GM23338 (cell line): ENCODE measurements at regions not wholly inside any gene's neighbourhood (a gene's known extent, or its start where the extent isn't known, plus 50 kb on each side); places are given as distances from the start of the nearest gene placed in this dataset.

ENCODE experiments used
- CREB1 ChIP-seq: fragments of 250-450 bp; sonication (Bioruptor Pico); IDR thresholded peaks from 2 replicates; pipeline ENCODE4 v1.5.0; 2020; ENCODE audit warnings: low read depth, mild to moderate bottlenecking, moderate library complexity
- EZH2 ChIP-seq: fragments of 200-600 bp; sonication (generic); IDR thresholded peaks from one replicate; pipeline ENCODE4 v1.8.0; 2017; ENCODE audit warnings: antibody characterized with exemption, mild to moderate bottlenecking, low read depth; ENCODE audit not compliant: unreplicated experiment
- EZH2phosphoT487 ChIP-seq: fragments of 200-600 bp; sonication (generic); IDR thresholded peaks from one replicate; pipeline ENCODE4 v1.8.1; 2018; ENCODE audit warnings: antibody characterized with exemption; ENCODE audit not compliant: unreplicated experiment
- JUNB ChIP-seq: IDR thresholded peaks from one replicate; pipeline ENCODE4 v1.6.1; 2016; ENCODE audit warnings: antibody characterized with exemption; ENCODE audit not compliant: unreplicated experiment
- POLR2AphosphoS5 ChIP-seq: IDR thresholded peaks from 2 replicates; pipeline ENCODE4 v1.6.1; 2016; ENCODE audit warnings: antibody characterized with exemption, low read depth
- ZNF114 ChIP-seq: fragments of 250-450 bp; sonication (Bioruptor Pico); IDR thresholded peaks from 2 replicates; pipeline ENCODE4 v1.5.0; 2020; ENCODE audit warnings: mild to moderate bottlenecking, moderate library complexity
- TF ChIP-seq, protein P1 (sequence below), 2 experiments: fragments of 200-600 bp in 1 of 2; sonication (generic) in 1 of 2; conservative IDR thresholded peaks; 2 replicates each; pipeline versions ENCODE4 v1.5.1 to v1.6.1; 2016 to 2017; ENCODE audit warnings: antibody characterized with exemption in 2 of 2, low read depth in 2 of 2, mild to moderate bottlenecking in 2 of 2, moderate library complexity in 1 of 2
- TF ChIP-seq, protein P2 (sequence below): IDR thresholded peaks from one replicate; pipeline ENCODE4 v1.6.1; 2018; ENCODE audit warnings: antibody characterized with exemption; ENCODE audit not compliant: unreplicated experiment
- TF ChIP-seq, protein P3 (sequence below): fragments of 250-450 bp; sonication (Bioruptor Pico); IDR thresholded peaks from 2 replicates; pipeline ENCODE4 v1.5.0; 2020; ENCODE audit warnings: mild to moderate bottlenecking, moderate library complexity

DNA sequence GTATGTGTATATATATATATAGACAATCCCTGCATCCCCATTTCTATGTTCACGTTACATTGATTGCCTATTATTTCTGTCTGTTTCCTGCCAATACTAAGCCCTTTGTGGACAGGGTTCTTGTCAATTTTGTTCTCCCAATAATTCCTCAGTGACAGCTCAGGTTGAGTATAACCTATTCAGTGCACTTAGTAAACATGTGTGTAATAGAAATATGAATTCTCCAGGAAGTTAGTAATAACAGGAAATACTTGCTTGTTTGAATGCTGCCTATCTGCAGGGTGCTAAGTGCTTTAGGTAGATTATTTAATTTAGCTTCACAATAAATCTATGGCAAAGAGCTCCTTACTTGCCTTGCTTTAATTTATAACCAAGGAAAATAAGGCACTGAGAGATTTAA, 52.8 kb upstream of the PTGFR start:
- TF ChIP-seq, protein P1, sequence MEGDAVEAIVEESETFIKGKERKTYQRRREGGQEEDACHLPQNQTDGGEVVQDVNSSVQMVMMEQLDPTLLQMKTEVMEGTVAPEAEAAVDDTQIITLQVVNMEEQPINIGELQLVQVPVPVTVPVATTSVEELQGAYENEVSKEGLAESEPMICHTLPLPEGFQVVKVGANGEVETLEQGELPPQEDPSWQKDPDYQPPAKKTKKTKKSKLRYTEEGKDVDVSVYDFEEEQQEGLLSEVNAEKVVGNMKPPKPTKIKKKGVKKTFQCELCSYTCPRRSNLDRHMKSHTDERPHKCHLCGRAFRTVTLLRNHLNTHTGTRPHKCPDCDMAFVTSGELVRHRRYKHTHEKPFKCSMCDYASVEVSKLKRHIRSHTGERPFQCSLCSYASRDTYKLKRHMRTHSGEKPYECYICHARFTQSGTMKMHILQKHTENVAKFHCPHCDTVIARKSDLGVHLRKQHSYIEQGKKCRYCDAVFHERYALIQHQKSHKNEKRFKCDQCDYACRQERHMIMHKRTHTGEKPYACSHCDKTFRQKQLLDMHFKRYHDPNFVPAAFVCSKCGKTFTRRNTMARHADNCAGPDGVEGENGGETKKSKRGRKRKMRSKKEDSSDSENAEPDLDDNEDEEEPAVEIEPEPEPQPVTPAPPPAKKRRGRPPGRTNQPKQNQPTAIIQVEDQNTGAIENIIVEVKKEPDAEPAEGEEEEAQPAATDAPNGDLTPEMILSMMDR (conservative IDR thresholded peaks at IDR 0.05; ENCODE audit: low read depth in 2 of 2): no peak
- TF ChIP-seq EZH2: no peak
- TF ChIP-seq JUNB: no peak
- TF ChIP-seq, protein P2, sequence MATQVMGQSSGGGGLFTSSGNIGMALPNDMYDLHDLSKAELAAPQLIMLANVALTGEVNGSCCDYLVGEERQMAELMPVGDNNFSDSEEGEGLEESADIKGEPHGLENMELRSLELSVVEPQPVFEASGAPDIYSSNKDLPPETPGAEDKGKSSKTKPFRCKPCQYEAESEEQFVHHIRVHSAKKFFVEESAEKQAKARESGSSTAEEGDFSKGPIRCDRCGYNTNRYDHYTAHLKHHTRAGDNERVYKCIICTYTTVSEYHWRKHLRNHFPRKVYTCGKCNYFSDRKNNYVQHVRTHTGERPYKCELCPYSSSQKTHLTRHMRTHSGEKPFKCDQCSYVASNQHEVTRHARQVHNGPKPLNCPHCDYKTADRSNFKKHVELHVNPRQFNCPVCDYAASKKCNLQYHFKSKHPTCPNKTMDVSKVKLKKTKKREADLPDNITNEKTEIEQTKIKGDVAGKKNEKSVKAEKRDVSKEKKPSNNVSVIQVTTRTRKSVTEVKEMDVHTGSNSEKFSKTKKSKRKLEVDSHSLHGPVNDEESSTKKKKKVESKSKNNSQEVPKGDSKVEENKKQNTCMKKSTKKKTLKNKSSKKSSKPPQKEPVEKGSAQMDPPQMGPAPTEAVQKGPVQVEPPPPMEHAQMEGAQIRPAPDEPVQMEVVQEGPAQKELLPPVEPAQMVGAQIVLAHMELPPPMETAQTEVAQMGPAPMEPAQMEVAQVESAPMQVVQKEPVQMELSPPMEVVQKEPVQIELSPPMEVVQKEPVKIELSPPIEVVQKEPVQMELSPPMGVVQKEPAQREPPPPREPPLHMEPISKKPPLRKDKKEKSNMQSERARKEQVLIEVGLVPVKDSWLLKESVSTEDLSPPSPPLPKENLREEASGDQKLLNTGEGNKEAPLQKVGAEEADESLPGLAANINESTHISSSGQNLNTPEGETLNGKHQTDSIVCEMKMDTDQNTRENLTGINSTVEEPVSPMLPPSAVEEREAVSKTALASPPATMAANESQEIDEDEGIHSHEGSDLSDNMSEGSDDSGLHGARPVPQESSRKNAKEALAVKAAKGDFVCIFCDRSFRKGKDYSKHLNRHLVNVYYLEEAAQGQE: no peak
- TF ChIP-seq POLR2AphosphoS5: no peak
- no peak for TF ChIP-seq EZH2phosphoT487
- no peak for TF ChIP-seq CREB1 (CRISPR knock-in tag)
- TF ChIP-seq, protein P3, sequence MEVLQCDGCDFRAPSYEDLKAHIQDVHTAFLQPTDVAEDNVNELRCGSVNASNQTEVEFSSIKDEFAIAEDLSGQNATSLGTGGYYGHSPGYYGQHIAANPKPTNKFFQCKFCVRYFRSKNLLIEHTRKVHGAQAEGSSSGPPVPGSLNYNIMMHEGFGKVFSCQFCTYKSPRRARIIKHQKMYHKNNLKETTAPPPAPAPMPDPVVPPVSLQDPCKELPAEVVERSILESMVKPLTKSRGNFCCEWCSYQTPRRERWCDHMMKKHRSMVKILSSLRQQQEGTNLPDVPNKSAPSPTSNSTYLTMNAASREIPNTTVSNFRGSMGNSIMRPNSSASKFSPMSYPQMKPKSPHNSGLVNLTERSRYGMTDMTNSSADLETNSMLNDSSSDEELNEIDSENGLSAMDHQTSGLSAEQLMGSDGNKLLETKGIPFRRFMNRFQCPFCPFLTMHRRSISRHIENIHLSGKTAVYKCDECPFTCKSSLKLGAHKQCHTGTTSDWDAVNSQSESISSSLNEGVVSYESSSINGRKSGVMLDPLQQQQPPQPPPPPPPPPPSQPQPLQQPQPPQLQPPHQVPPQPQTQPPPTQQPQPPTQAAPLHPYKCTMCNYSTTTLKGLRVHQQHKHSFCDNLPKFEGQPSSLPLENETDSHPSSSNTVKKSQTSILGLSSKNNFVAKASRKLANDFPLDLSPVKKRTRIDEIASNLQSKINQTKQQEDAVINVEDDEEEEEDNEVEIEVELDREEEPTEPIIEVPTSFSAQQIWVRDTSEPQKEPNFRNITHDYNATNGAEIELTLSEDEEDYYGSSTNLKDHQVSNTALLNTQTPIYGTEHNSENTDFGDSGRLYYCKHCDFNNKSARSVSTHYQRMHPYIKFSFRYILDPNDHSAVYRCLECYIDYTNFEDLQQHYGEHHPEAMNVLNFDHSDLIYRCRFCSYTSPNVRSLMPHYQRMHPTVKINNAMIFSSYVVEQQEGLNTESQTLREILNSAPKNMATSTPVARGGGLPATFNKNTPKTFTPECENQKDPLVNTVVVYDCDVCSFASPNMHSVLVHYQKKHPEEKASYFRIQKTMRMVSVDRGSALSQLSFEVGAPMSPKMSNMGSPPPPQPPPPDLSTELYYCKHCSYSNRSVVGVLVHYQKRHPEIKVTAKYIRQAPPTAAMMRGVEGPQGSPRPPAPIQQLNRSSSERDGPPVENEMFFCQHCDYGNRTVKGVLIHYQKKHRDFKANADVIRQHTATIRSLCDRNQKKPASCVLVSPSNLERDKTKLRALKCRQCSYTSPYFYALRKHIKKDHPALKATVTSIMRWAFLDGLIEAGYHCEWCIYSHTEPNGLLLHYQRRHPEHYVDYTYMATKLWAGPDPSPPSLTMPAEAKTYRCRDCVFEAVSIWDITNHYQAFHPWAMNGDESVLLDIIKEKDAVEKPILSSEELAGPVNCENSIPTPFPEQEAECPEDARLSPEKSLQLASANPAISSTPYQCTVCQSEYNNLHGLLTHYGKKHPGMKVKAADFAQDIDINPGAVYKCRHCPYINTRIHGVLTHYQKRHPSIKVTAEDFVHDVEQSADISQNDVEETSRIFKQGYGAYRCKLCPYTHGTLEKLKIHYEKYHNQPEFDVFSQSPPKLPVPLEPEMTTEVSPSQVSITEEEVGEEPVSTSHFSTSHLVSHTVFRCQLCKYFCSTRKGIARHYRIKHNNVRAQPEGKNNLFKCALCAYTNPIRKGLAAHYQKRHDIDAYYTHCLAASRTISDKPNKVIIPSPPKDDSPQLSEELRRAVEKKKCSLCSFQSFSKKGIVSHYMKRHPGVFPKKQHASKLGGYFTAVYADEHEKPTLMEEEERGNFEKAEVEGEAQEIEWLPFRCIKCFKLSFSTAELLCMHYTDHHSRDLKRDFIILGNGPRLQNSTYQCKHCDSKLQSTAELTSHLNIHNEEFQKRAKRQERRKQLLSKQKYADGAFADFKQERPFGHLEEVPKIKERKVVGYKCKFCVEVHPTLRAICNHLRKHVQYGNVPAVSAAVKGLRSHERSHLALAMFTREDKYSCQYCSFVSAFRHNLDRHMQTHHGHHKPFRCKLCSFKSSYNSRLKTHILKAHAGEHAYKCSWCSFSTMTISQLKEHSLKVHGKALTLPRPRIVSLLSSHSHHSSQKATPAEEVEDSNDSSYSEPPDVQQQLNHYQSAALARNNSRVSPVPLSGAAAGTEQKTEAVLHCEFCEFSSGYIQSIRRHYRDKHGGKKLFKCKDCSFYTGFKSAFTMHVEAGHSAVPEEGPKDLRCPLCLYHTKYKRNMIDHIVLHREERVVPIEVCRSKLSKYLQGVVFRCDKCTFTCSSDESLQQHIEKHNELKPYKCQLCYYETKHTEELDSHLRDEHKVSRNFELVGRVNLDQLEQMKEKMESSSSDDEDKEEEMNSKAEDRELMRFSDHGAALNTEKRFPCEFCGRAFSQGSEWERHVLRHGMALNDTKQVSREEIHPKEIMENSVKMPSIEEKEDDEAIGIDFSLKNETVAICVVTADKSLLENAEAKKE: no peak
- no peak for TF ChIP-seq ZNF114 (CRISPR knock-in tag)
